Stomach (tissue), 8 donors: ENCODE measurements at regions not wholly inside any gene's neighbourhood (a gene's known extent, or its start where the extent isn't known, plus 50 kb on each side); places are given as distances from the start of the nearest gene placed in this dataset.
"Not testable (repeated sequence)": the region's sequence is repeated elsewhere in the genome, so short reads cannot be mapped to it uniquely, and the experiment has no call there.

Experiments
- DNase-seq, 2 donors: peaks; one replicate each; pipeline versions ENCODE4 v3.0.0 to v3.0.0-alpha.2; 2013 to 2019
- H3K27ac ChIP-seq, 5 donors: fragments of 200-600 bp in 4 of 5; sonication (generic) in 4 of 5; one replicate each; pipeline ENCODE4 v1.5.1; 2013 to 2019; ENCODE audit warnings: mild to moderate bottlenecking in 1 of 5, moderate library complexity in 1 of 5
- H3K27me3 ChIP-seq, 3 donors: fragments of 200-600 bp; sonication (generic); one replicate each; pipeline ENCODE4 v1.5.1; 2017 to 2019; ENCODE audit warnings: mixed run types in 1 of 3
- H3K36me3 ChIP-seq, 4 donors: fragments of 200-600 bp; sonication (generic); 1 replicate in 3 of 4; 2 replicates in 1 of 4; pipeline ENCODE4 v1.5.1; 2016 to 2019
- H3K4me1 ChIP-seq, 4 donors: fragments of 200-600 bp; sonication (generic); one replicate each; pipeline ENCODE4 v1.5.1; 2016 to 2019
- H3K4me3 ChIP-seq, 4 donors: fragments of 200-600 bp; sonication (generic) in 3 of 4; one replicate each; pipeline ENCODE4 v1.5.1; 2016 to 2019; ENCODE audit warnings: mild to moderate bottlenecking in 1 of 4
- H3K9me3 ChIP-seq, 4 donors: fragments of 200-600 bp; sonication (generic); one replicate each; pipeline ENCODE4 v1.5.1; 2016 to 2019
- EP300 ChIP-seq: sonication (generic); formaldehyde crosslinking; IDR thresholded peaks from one replicate; pipeline ENCODE4 v1.6.1; 2017; ENCODE audit warnings: antibody characterized with exemption
- POLR2A ChIP-seq, 4 donors: fragments of 450-650 bp; IDR thresholded peaks; one replicate each; pipeline ENCODE4 v1.6.1; 2016; ENCODE audit warnings: antibody characterized with exemption in 4 of 4, control low read depth in 2 of 4, mild to moderate bottlenecking in 1 of 4, moderate library complexity in 1 of 4
- POLR2AphosphoS5 ChIP-seq, 3 donors: sonication (generic); formaldehyde crosslinking; IDR thresholded peaks; one replicate each; pipeline ENCODE4 v1.6.1; 2016; ENCODE audit warnings: antibody characterized with exemption in 3 of 3
- WGBS, 5 donors: extraction: QIAGEN DNeasy Blood & Tissue Kit in 3 of 5; methylation state at CpG; one replicate each; pipeline versions ENCODE4 v1.1.5 to v1.1.7; 2013 to 2018; 5-methylcytosine and 5-hydroxymethylcytosine counted together
- intact Hi-C: fragments of 100-400 bp; cut with DNase I; formaldehyde crosslinking; loops from one replicate; pipeline ENCODE4 v1.15.1; 2023; ENCODE audit warnings: low total_unique reads
- TF ChIP-seq, protein P1 (sequence below), 7 experiments: fragments of 450-650 bp in 4 of 7; fragments of 200-600 bp in 3 of 7; sonication (generic) in 3 of 7; IDR thresholded peaks; one replicate each; pipeline ENCODE4 v1.5.1; 2016 to 2019; ENCODE audit warnings: antibody characterized with exemption in 7 of 7, control low read depth in 2 of 7, mild to moderate bottlenecking in 1 of 7
- donor health status: healthy with polysubstance abuse.
- donor health status: Bipolar disorder and iron deficiency.
- donor health status: healthy.

DNA sequence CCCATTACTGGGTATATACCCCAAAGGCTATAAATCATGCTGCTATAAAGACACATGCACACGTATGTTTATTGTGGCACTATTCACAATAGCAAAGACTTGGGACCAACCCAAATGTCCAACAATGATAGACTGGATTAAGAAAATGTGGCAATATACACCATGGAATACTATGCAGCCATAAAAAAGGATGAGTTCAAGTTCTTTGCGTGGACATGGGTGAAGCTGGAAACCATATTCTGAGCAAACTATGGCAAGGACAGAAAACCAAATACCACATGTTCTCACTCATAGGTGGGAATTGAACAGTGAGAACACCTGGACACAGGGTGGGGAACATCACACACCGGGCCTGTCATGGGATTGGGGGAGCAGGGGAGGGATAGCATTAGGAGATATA is 54.4 kb upstream of the MUCL1 start:
- 91 to 99% (median 94%) methylated on average over 3 of the region's 3 CpGs for WGBS, 5 donors
- intact Hi-C loops, H3K36me3 ChIP-seq: not testable (repeated sequence)

DNA sequence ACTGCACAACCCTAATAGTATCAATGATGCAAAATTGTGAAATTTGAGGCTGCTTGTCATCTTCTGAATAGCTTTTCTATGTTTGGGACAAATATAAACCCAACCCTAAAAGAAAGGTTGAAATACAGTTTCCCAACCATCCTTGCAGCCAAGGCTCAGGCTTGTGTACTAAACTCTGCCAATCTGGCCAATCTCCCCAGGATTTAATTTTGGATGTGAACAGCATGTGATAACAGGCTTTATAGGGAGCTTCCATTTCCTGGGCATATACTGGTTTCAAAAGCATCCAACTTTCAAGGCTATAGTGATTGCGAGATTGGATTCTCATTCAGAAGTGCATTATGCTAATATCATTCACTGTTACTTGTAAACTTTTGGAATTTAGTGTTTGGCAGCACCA is 55.7 kb upstream of the MUCL1 start:
- Histone ChIP-seq H3K27me3 (no peaks in the 10 kb centered on the region), H3K36me3 (no peaks in the 10 kb centered on the region), H3K27ac (no peak overlapping the region), H3K9me3 (no peaks in the 10 kb centered on the region), H3K4me3 (no peak overlapping the region), H3K4me1 (no peaks in the 10 kb centered on the region)
- TF ChIP-seq, protein P1, sequence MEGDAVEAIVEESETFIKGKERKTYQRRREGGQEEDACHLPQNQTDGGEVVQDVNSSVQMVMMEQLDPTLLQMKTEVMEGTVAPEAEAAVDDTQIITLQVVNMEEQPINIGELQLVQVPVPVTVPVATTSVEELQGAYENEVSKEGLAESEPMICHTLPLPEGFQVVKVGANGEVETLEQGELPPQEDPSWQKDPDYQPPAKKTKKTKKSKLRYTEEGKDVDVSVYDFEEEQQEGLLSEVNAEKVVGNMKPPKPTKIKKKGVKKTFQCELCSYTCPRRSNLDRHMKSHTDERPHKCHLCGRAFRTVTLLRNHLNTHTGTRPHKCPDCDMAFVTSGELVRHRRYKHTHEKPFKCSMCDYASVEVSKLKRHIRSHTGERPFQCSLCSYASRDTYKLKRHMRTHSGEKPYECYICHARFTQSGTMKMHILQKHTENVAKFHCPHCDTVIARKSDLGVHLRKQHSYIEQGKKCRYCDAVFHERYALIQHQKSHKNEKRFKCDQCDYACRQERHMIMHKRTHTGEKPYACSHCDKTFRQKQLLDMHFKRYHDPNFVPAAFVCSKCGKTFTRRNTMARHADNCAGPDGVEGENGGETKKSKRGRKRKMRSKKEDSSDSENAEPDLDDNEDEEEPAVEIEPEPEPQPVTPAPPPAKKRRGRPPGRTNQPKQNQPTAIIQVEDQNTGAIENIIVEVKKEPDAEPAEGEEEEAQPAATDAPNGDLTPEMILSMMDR (IDR thresholded peaks at IDR 0.05) = no peak
- TF ChIP-seq POLR2AphosphoS5 (IDR thresholded peaks at IDR 0.05) = no peak
- no peak for TF ChIP-seq EP300
- no peak for TF ChIP-seq POLR2A (IDR thresholded peaks at IDR 0.05)
- DNase-seq = no peak
- intact Hi-C loops = no loop called here
- 77 to 93% (median 90%) methylated on average over 1 of the region's 1 CpG for WGBS, 5 donors

More for the DNA sequence above, 54.4 kb upstream of the MUCL1 start:
- H3K4me1 ChIP-seq, H3K4me3 ChIP-seq, H3K9me3 ChIP-seq, DNase-seq, H3K27me3 ChIP-seq, H3K27ac ChIP-seq: not testable (repeated sequence)

DNA sequence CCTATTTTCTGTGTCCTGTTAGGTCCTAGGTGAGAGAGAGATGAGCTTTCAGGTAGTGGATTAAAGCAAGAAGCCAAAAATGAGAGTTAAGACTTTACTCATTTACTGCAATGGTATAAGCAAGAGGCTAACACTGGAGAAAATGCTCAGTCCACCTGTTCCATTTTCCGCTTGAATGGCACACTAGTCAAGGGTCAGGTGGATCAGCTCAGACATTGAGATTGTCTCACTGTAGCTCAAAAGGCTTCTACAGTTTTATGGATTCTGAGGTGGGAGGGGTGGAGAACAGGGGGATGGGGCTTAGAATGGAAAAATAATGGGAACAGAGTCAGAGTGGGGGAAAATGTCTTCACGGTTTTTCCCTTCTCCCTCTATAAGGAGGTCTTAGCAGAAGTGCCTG is 57.3 kb upstream of the MUCL1 start:
- 77 to 92% (median 85%) methylated on average over 2 of the region's 2 CpGs for WGBS, 5 donors

DNA sequence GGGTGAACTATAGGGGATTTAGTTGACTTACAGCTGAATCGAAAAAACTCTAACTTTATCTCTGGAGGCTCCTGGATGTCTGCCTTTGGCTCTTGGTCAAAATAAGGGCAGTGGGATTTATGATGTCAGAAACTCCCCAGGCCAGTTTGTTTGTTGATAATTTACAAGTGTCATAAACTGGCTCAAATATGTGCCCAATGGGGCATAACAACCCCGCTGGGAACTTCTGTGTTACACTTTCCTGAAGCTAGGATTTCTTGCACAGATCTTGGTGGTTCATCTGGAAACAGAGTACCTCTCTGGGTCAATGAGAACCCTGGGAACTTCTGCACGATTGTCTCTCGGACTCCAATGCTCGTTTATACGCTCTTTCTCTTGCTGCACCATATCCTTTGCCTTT is 58.7 kb upstream of the MUCL1 start:
- no peak overlapping the region for H3K4me3 ChIP-seq
- TF ChIP-seq, protein P1 (IDR thresholded peaks at IDR 0.05) = no peak
- TF ChIP-seq POLR2A (IDR thresholded peaks at IDR 0.05) (no peak), EP300 (no peak), POLR2AphosphoS5 (IDR thresholded peaks at IDR 0.05) (no peak)
- WGBS, 5 donors = 77 to 87% (median 80%) methylated on average over 6 of the region's 6 CpGs
- H3K9me3 ChIP-seq = no peaks in the 10 kb centered on the region
- intact Hi-C loops = no loop called here
- DNase-seq = no peak
- H3K36me3 ChIP-seq = no peaks in the 10 kb centered on the region
- H3K27me3 ChIP-seq = no peaks in the 10 kb centered on the region
- H3K4me1 ChIP-seq = no peaks in the 10 kb centered on the region
- H3K27ac ChIP-seq = no peak overlapping the region

More for the DNA sequence above, 57.3 kb upstream of the MUCL1 start:
- TF ChIP-seq EP300 = no peak
- no peak for TF ChIP-seq POLR2A (IDR thresholded peaks at IDR 0.05)
- no peak for TF ChIP-seq POLR2AphosphoS5 (IDR thresholded peaks at IDR 0.05)
- TF ChIP-seq, protein P1 (IDR thresholded peaks at IDR 0.05) = no peak
- Histone ChIP-seq H3K27me3 (no peaks in the 10 kb centered on the region), H3K4me3 (no peak overlapping the region), H3K9me3 (no peaks in the 10 kb centered on the region), H3K27ac (no peak overlapping the region), H3K4me1 (no peaks in the 10 kb centered on the region), H3K36me3 (no peaks in the 10 kb centered on the region)
- intact Hi-C loops = no loop called here
- DNase-seq = no peak

DNA sequence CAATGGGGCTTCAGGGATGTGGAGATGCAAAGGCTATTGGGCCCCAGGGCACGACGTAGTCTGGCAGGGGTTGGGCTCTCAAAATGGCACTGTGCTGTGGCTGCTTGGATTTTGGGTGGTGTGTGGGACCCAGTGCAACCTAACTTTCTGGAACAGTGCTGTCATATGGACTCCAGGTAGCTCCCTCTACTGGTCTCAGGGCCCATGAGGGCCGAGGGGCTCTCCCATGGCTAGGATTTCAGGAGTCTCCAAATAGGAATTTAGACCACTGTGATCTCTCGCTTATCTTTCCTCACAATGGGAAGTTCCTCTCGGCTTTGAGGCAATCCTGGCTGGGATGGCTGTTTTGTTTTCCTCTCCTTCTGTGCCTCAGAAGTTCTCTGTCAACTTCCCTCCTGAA is 68.2 kb upstream of the MUCL1 start:
- WGBS, 5 donors = 64 to 77% (median 66%) methylated on average over 5 of the region's 5 CpGs
- DNase-seq = no peak
- TF ChIP-seq POLR2AphosphoS5 (IDR thresholded peaks at IDR 0.05) (no peak), EP300 (no peak), POLR2A (IDR thresholded peaks at IDR 0.05) (no peak)
- TF ChIP-seq, protein P1 (IDR thresholded peaks at IDR 0.05) = no peak
- no peaks in the 10 kb centered on the region for H3K27me3 ChIP-seq
- H3K27ac ChIP-seq = no peak overlapping the region
- intact Hi-C loops = no loop called here
- H3K4me1 ChIP-seq = no peaks in the 10 kb centered on the region
- H3K9me3 ChIP-seq = peaks cover 0 to 42% (median 33%) of the 10 kb centered on the region in 4 donors
- no peak overlapping the region for H3K4me3 ChIP-seq
- no peaks in the 10 kb centered on the region for H3K36me3 ChIP-seq
